ENCODE measurements at regions not wholly inside any gene's neighbourhood (a gene's known extent, or its start where the extent isn't known, plus 50 kb on each side); places are given as distances from the start of the nearest gene placed in this dataset.

DNA sequence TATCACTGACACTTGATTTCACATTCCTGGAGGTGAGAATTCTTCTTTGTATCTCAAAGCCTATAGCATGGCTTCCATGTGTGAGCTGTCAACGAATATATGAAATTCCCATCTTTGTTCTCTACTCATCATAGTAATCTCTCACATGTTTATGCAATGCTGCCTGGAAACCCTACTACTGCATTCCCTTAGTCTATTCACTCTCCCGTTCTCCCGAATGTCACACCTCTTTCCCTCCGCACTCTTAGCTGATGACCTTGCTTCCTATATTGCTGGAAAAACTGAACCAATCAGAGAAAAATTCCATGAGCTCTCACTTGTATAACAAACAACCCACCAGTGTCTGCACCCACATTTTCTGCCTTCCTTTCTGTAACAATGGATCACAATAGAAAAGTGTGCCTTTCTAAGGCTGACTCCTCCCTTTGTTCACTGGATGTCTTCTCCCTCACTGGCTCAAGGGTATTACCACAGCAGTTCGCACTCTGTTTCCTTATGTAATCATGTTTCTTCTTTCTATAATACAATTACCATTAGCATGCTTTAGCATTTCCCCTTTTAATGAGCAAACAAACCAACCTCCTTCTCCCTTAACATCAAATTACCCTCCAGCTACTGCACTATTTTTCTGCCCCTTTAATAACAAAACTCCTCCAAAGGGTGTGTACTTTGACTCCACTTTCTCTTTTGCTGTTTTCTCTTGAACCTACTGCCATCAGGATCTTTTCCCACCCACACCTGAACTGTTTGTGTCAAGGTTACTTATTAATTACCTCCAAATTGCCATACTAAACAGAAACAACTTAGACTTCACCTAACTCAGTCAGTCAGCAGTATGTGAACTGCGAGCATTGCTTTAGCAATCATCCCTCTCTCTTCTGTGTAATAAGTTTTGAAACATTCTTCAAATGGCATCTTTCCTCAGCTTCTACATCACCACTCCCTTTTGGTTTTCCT is 63.9 kb upstream of the CCDC196 start (continued):
- TF ChIP-seq MAFK (IDR thresholded peaks at IDR 0.05; ENCODE audit: low read depth, low read length) = no peak

DNA sequence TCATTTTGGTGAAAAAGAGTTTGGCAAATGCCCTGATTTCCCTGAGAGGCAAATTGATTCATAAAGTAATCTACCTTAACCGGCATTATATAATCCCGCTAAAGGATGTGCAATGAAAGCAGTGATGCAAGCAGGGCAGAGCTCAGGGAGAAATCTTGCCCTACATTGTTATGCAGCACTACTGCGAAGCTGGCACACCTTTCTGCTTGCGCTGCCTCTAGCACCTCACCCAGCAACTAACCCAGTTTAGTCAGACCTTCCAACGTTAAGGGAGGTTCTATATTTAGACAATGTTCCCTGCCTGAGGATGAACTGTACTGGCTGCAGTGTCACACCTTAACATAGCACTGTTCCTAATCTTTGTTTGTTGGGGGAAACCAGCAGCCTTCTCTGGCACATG is 60.8 kb upstream of the CCDC196 start:
- Histone ChIP-seq H4K20me1 (ENCODE audit: insufficient read depth, low read length) (no peaks in the 10 kb centered on the region), H3K9me3 (ENCODE audit: control insufficient read depth, insufficient read depth, low read length) (no peaks in the 10 kb centered on the region), H2AK9ac (replicated peaks; ENCODE audit: low read depth, low read length, poor library complexity) (no peak overlapping the region), H3K27ac (ENCODE audit: insufficient read depth, low read length) (no peak overlapping the region), H3K9me1 (ENCODE audit: insufficient read depth, low read length) (no peaks in the 10 kb centered on the region), H3K4me2 (ENCODE audit: low read depth, low read length) (no peak overlapping the region), H2BK15ac (ENCODE audit: low read depth, low read length) (no peak overlapping the region), H3K4ac (ENCODE audit: low read depth, low read length) (no peak overlapping the region), H3K18ac (ENCODE audit: low read depth, low read length) (no peak overlapping the region), H3K56ac (ENCODE audit: extremely low read depth, insufficient read depth, low read length) (no peak overlapping the region), H2AK5ac (ENCODE audit: low read depth, low read length) (no peak overlapping the region), H2BK120ac (ENCODE audit: low read depth, low read length) (no peak overlapping the region), H2AFZ (replicated peaks; ENCODE audit: low read length, poor library complexity) (no peak overlapping the region), H3K9ac (ENCODE audit: low read depth, low read length) (no peak overlapping the region), H3K4me1 (ENCODE audit: control insufficient read depth, insufficient read depth, low read length) (no peaks in the 10 kb centered on the region), H3K27me3 (ENCODE audit: control insufficient read depth, insufficient read depth, low read length) (no peaks in the 10 kb centered on the region), H2BK5ac (ENCODE audit: low read depth, low read length, poor library complexity, severe bottlenecking) (no peak overlapping the region), H3K14ac (replicated peaks; ENCODE audit: low read depth, low read length) (no peak overlapping the region), H3K36me3 (ENCODE audit: control insufficient read depth, insufficient read depth, low read length) (no peaks in the 10 kb centered on the region), H3K4me3 (ENCODE audit: insufficient read depth, low read depth, low read length) (no peak overlapping the region), H3K79me1 (ENCODE audit: low read depth in 1 of 2, low read length in 2 of 2) (no peaks in the 10 kb centered on the region), H4K91ac (ENCODE audit: insufficient read depth, low read depth, low read length) (no peak overlapping the region), H2BK20ac (ENCODE audit: low read depth, low read length) (no peak overlapping the region), H3K23ac (ENCODE audit: low read depth, low read length) (no peak overlapping the region), H4K5ac (ENCODE audit: low read depth, low read length) (no peak overlapping the region), H4K8ac (ENCODE audit: low read depth in 2 of 2, low read length in 2 of 2) (no peak overlapping the region)
- dilution Hi-C loops (cut with HindIII; ENCODE audit: low sequenced_read_pairs, unreplicated experiment) (no loop called here), in situ Hi-C loops (cut with MboI; ENCODE audit: low sequenced_read_pairs) (no loop called here), intact Hi-C loops (cut with micrococcal nuclease) (no loop called here)
- DNase-seq = no peak
- WGBS, 2 experiments (ENCODE audit: extremely low coverage in 2 of 2, insufficient read length in 1 of 2) = no CpG with 5 or more reads among the region's 5 CpGs
- POLR2A ChIA-PET (ENCODE audit: unreplicated experiment) = no interaction called here
- no peak for ATAC-seq (ENCODE audit: low read depth)
- CTCF ChIA-PET = no interaction called here
- no TSS peak for BruUV-seq (replicated peaks)
- TF ChIP-seq FOS (IDR thresholded peaks at IDR 0.05; ENCODE audit: low read depth, low read length) (no peak), BHLHE40 (IDR thresholded peaks at IDR 0.05; ENCODE audit: low read depth, low read length) (no peak), RCOR1 (IDR thresholded peaks at IDR 0.05; ENCODE audit: insufficient replicate concordance, low read length) (no peak), MXI1 (IDR thresholded peaks at IDR 0.05; ENCODE audit: borderline replicate concordance, low read depth, low read length) (no peak), MAZ (IDR thresholded peaks at IDR 0.05; ENCODE audit: borderline replicate concordance, low read depth, low read length) (no peak), SMC3 (IDR thresholded peaks at IDR 0.05; ENCODE audit: low read depth, low read length) (no peak), RFX5 (IDR thresholded peaks at IDR 0.05; ENCODE audit: low read depth, low read length) (no peak), CEBPB (IDR thresholded peaks at IDR 0.05; ENCODE audit: low read depth, low read length) (no peak), MAFK (IDR thresholded peaks at IDR 0.05; ENCODE audit: low read depth, low read length) (no peak), POLR2A (IDR thresholded peaks at IDR 0.05; ENCODE audit: low read depth, low read length) (no peak), RAD21 (IDR thresholded peaks at IDR 0.05; ENCODE audit: low read length) (no peak)
- TF ChIP-seq, protein P1, sequence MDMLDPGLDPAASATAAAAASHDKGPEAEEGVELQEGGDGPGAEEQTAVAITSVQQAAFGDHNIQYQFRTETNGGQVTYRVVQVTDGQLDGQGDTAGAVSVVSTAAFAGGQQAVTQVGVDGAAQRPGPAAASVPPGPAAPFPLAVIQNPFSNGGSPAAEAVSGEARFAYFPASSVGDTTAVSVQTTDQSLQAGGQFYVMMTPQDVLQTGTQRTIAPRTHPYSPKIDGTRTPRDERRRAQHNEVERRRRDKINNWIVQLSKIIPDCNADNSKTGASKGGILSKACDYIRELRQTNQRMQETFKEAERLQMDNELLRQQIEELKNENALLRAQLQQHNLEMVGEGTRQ (IDR thresholded peaks at IDR 0.05; ENCODE audit: low read depth, low read length) = no peak
- TF ChIP-seq, protein P2, sequence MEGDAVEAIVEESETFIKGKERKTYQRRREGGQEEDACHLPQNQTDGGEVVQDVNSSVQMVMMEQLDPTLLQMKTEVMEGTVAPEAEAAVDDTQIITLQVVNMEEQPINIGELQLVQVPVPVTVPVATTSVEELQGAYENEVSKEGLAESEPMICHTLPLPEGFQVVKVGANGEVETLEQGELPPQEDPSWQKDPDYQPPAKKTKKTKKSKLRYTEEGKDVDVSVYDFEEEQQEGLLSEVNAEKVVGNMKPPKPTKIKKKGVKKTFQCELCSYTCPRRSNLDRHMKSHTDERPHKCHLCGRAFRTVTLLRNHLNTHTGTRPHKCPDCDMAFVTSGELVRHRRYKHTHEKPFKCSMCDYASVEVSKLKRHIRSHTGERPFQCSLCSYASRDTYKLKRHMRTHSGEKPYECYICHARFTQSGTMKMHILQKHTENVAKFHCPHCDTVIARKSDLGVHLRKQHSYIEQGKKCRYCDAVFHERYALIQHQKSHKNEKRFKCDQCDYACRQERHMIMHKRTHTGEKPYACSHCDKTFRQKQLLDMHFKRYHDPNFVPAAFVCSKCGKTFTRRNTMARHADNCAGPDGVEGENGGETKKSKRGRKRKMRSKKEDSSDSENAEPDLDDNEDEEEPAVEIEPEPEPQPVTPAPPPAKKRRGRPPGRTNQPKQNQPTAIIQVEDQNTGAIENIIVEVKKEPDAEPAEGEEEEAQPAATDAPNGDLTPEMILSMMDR (conservative IDR thresholded peaks at IDR 0.05; ENCODE audit: low read depth, low read length) = no peak
